WERI-Rb-1 (cell line): ENCODE measurements at regions not wholly inside any gene's neighbourhood (a gene's known extent, or its start where the extent isn't known, plus 50 kb on each side); places are given as distances from the start of the nearest gene placed in this dataset.

ENCODE experiments used
- DNase-seq: peaks from one replicate; pipeline ENCODE4 v3.0.0-alpha.2; 2020
- H3K27ac ChIP-seq: fragments of 250-450 bp; sonication (Bioruptor Pico); 2 replicates; pipeline ENCODE4 v1.5.1; 2020; ENCODE audit warnings: mild to moderate bottlenecking, moderate library complexity
- H3K27me3 ChIP-seq: fragments of 250-450 bp; sonication (Bioruptor Pico); 2 replicates; pipeline ENCODE4 v1.5.1; 2021; ENCODE audit warnings: mild to moderate bottlenecking, low read depth, moderate library complexity; ENCODE audit not compliant: insufficient read depth, severe bottlenecking
- H3K36me3 ChIP-seq: fragments of 250-450 bp; sonication (Bioruptor Pico); 2 replicates; pipeline ENCODE4 v1.5.1; 2020; ENCODE audit warnings: mild to moderate bottlenecking, moderate library complexity
- H3K4me3 ChIP-seq: 2 replicates; pipeline ENCODE4 v1.5.1; 2011; ENCODE audit warnings: low read depth, mild to moderate bottlenecking, control low read depth, low read length
- H3K9me3 ChIP-seq: fragments of 250-450 bp; sonication (Bioruptor Pico); 2 replicates; pipeline ENCODE4 v1.5.1; 2021; ENCODE audit warnings: mild to moderate bottlenecking, moderate library complexity; ENCODE audit not compliant: severe bottlenecking
- CTCF ChIP-seq: IDR thresholded peaks from 2 replicates; pipeline ENCODE4 v1.5.1; 2011; ENCODE audit warnings: low read depth, mild to moderate bottlenecking, control low read depth, inconsistent platforms, low read length

- Histone ChIP-seq H3K36me3 (no peaks in the 10 kb centered on the region), H3K4me3 (no peak overlapping the region), H3K9me3 (no peaks in the 10 kb centered on the region), H3K27ac (no peak overlapping the region), H3K27me3 (no peaks in the 10 kb centered on the region)
- no peak for DNase-seq
- no peak for TF ChIP-seq CTCF
Observed at GRCh38 chr9:31597977-31598376, 786.5 kb upstream of the ACO1 start.

GRCh38 chr9:31601666-31602065, 782.8 kb upstream of the ACO1 start:
- Histone ChIP-seq H3K9me3 (no peaks in the 10 kb centered on the region), H3K27me3 (no peaks in the 10 kb centered on the region), H3K27ac (no peak overlapping the region), H3K36me3 (no peaks in the 10 kb centered on the region), H3K4me3 (no peak overlapping the region)
- no peak for TF ChIP-seq CTCF
- DNase-seq = no peak

- Histone ChIP-seq H3K27me3 (no peaks in the 10 kb centered on the region), H3K36me3 (no peaks in the 10 kb centered on the region), H3K4me3 (no peak overlapping the region), H3K27ac (no peak overlapping the region), H3K9me3 (no peaks in the 10 kb centered on the region)
- no peak for TF ChIP-seq CTCF
- no peak for DNase-seq
Observed at GRCh38 chr9:31604531-31604930, 779.9 kb upstream of the ACO1 start.

GRCh38 chr9:31605164-31605563, 779.3 kb upstream of the ACO1 start:
- no peaks in the 10 kb centered on the region for H3K27me3 ChIP-seq
- no peaks in the 10 kb centered on the region for H3K36me3 ChIP-seq
- DNase-seq = no peak
- TF ChIP-seq CTCF = no peak
- no peak overlapping the region for H3K4me3 ChIP-seq
- no peaks in the 10 kb centered on the region for H3K9me3 ChIP-seq
- no peak overlapping the region for H3K27ac ChIP-seq

GRCh38 chr9:31606678-31607077, 777.8 kb upstream of the ACO1 start:
- no peak for DNase-seq
- no peaks in the 10 kb centered on the region for H3K27me3 ChIP-seq
- H3K36me3 ChIP-seq = no peaks in the 10 kb centered on the region
- no peak overlapping the region for H3K27ac ChIP-seq
- no peak for TF ChIP-seq CTCF
- H3K4me3 ChIP-seq = no peak overlapping the region
- no peaks in the 10 kb centered on the region for H3K9me3 ChIP-seq

GRCh38 chr9:31608416-31608815, 776.0 kb upstream of the ACO1 start:
- Histone ChIP-seq H3K27me3 (no peaks in the 10 kb centered on the region), H3K9me3 (no peaks in the 10 kb centered on the region), H3K36me3 (no peaks in the 10 kb centered on the region), H3K27ac (no peak overlapping the region), H3K4me3 (no peak overlapping the region)
- no peak for DNase-seq
- no peak for TF ChIP-seq CTCF
